Testis (tissue), 2 donors: ENCODE measurements at regions not wholly inside any gene's neighbourhood (a gene's known extent, or its start where the extent isn't known, plus 50 kb on each side); places are given as distances from the start of the nearest gene placed in this dataset.

Experiments used
- CTCF ChIP-seq, 3 experiments: fragments of 450-650 bp in 2 of 3; fragments of 200-600 bp in 1 of 3; sonication (generic) in 1 of 3; IDR thresholded peaks; one replicate each; pipeline ENCODE4 v1.5.1; 2016 to 2019; ENCODE audit warnings: antibody characterized with exemption in 3 of 3, mild to moderate bottlenecking in 2 of 3, moderate library complexity in 1 of 3
- POLR2A ChIP-seq: fragments of 450-650 bp; IDR thresholded peaks from one replicate; pipeline ENCODE4 v1.6.1; 2017; ENCODE audit warnings: antibody characterized with exemption, mild to moderate bottlenecking, moderate library complexity

- TF ChIP-seq CTCF (IDR thresholded peaks at IDR 0.05) (no peak), POLR2A (no peak)
Observed at GRCh38 chr6:4303638-4304037, 168.3 kb upstream of the ECI2 start.
